T47D (cell line): ENCODE measurements at regions not wholly inside any gene's neighbourhood (a gene's known extent, or its start where the extent isn't known, plus 50 kb on each side); places are given as distances from the start of the nearest gene placed in this dataset.

Experiments
- DNase-seq, 2 experiments: peaks; one replicate each; pipeline versions ENCODE4 v3.0.0 to v3.0.0-alpha.2; 2011 to 2012; ENCODE audit warnings: low read depth in 1 of 2, low spot score in 1 of 2
- JUND ChIP-seq: IDR thresholded peaks from 2 replicates; pipeline ENCODE4 v1.6.1; 2012; ENCODE audit warnings: low read depth
- in situ Hi-C: cut with HindIII; loops from 2 replicates; pipeline ENCODE4 v1.10.0; 2016; ENCODE audit warnings: low sequenced_read_pairs, low pct_unique_long_range_greater_than_20kb

- DNase-seq, result no peak
- TF ChIP-seq JUND, result no peak
- in situ Hi-C loops, result no loop called here
Measured at GRCh38 chr5:9947225-9947714, 302.4 kb downstream of the ATPSCKMT start.

GRCh38 chr5:9932770-9933169 lies 302.6 kb upstream of the TAS2R1 start:
- in situ Hi-C loops, result no loop called here
- no peak for DNase-seq
- TF ChIP-seq JUND, result no peak

GRCh38 chr5:9930156-9930555 lies 300.0 kb upstream of the TAS2R1 start:
- DNase-seq, result no peak
- in situ Hi-C loops, result no loop called here
- TF ChIP-seq JUND, result no peak

GRCh38 chr5:9928326-9928725 lies 298.2 kb upstream of the TAS2R1 start:
- no peak for TF ChIP-seq JUND
- in situ Hi-C loops, result no loop called here
- no peak for DNase-seq

GRCh38 chr5:9927521-9927997 lies 297.4 kb upstream of the TAS2R1 start:
- no peak for DNase-seq
- in situ Hi-C loops, result no loop called here
- no peak for TF ChIP-seq JUND

- in situ Hi-C loops, result no loop called here
Measured at GRCh38 chr5:9927106-9927505, 297.0 kb upstream of the TAS2R1 start.

GRCh38 chr5:9924614-9925013 lies 294.5 kb upstream of the TAS2R1 start:
- in situ Hi-C loops, result no loop called here
- DNase-seq, result peak in 1 of 2 experiments; percentile 6
- TF ChIP-seq JUND, result no peak

More at GRCh38 chr5:9927106-9927505, 297.0 kb upstream of the TAS2R1 start:
- no peak for DNase-seq
- no peak for TF ChIP-seq JUND

- in situ Hi-C loops, result no loop called here
- TF ChIP-seq JUND, result no peak
- DNase-seq, result no peak
Measured at GRCh38 chr5:9922719-9923118, 292.6 kb upstream of the TAS2R1 start.

- no peak for TF ChIP-seq JUND
- in situ Hi-C loops, result no loop called here
- peak in 1 of 2 experiments; percentile 6 for DNase-seq
Measured at GRCh38 chr5:9920697-9921096, 290.5 kb upstream of the TAS2R1 start.

- DNase-seq, result no peak
- in situ Hi-C loops, result no loop called here
- TF ChIP-seq JUND, result no peak
Measured at GRCh38 chr5:9919306-9920030, 289.3 kb upstream of the TAS2R1 start.

GRCh38 chr5:9905661-9906060 lies 275.5 kb upstream of the TAS2R1 start:
- no peak for DNase-seq
- in situ Hi-C loops, result no loop called here
- no peak for TF ChIP-seq JUND

GRCh38 chr5:9903801-9904200 lies 273.6 kb upstream of the TAS2R1 start:
- DNase-seq, result no peak
- TF ChIP-seq JUND, result no peak
- in situ Hi-C loops, result no loop called here

- peak; percentile 21 to 47 for DNase-seq
- in situ Hi-C loops, result no loop called here
Measured at GRCh38 chr5:9898319-9898718, 268.2 kb upstream of the TAS2R1 start.

GRCh38 chr5:9895302-9895645 lies 265.1 kb upstream of the TAS2R1 start:
- no peak for DNase-seq
- in situ Hi-C loops, result no loop called here
- TF ChIP-seq JUND, result no peak

More at GRCh38 chr5:9898319-9898718, 268.2 kb upstream of the TAS2R1 start:
- no peak for TF ChIP-seq JUND
